SU-DHL-6 (cell line): ENCODE measurements at regions not wholly inside any gene's neighbourhood (a gene's known extent, or its start where the extent isn't known, plus 50 kb on each side); places are given as distances from the start of the nearest gene placed in this dataset.

Source experiments
- H2AFZ ChIP-seq: fragments of 200-600 bp; sonication (generic); 2 replicates; pipeline ENCODE4 v1.6.1; 2014; ENCODE audit warnings: low read depth, mild to moderate bottlenecking, moderate library complexity, mixed read lengths, antibody characterized with exemption, low read length; ENCODE audit not compliant: severe bottlenecking
- H3F3A ChIP-seq: fragments of 200-600 bp; shearing (Covaris generic); 2 replicates; pipeline ENCODE4 v1.6.0; 2016; ENCODE audit warnings: antibody characterized with exemption, mild to moderate bottlenecking; ENCODE audit not compliant: insufficient read depth
- H3K27ac ChIP-seq: fragments of 200-600 bp; sonication (generic); 2 replicates; pipeline ENCODE4 v1.5.1; 2016; ENCODE audit warnings: low read depth, mild to moderate bottlenecking, low read length, moderate library complexity, mixed read lengths
- H3K27me3 ChIP-seq: fragments of 200-600 bp; sonication (generic), shearing (Covaris generic); 2 replicates; pipeline ENCODE4 v1.6.0; 2014; ENCODE audit warnings: mild to moderate bottlenecking, low read length
- H3K36me3 ChIP-seq: fragments of 200-600 bp; sonication (generic); 2 replicates; pipeline ENCODE4 v1.6.1; 2014; ENCODE audit warnings: mild to moderate bottlenecking, low read length, mixed read lengths
- H3K4me2 ChIP-seq: fragments of 300-600, 200-600 bp; shearing (Covaris generic), sonication (generic); 2 replicates; pipeline ENCODE4 v1.6.0; 2014; ENCODE audit warnings: low read length, low read depth, mild to moderate bottlenecking; ENCODE audit not compliant: poor library complexity, severe bottlenecking
- H3K4me3 ChIP-seq: fragments of 200-600 bp; sonication (generic); 2 replicates; pipeline ENCODE4 v1.5.1; 2014; ENCODE audit warnings: antibody characterized with exemption, low read length, mild to moderate bottlenecking, mixed read lengths; ENCODE audit not compliant: insufficient read depth, poor library complexity, severe bottlenecking
- H3K79me2 ChIP-seq: fragments of 200-600 bp; sonication (generic); 2 replicates; pipeline ENCODE4 v1.6.1; 2014; ENCODE audit warnings: mild to moderate bottlenecking, low read length, moderate library complexity; ENCODE audit not compliant: insufficient read depth
- H3K9ac ChIP-seq: fragments of 200-600 bp; sonication (generic); 2 replicates; pipeline ENCODE4 v1.7.0; 2014; ENCODE audit warnings: mild to moderate bottlenecking, low read length
- H3K9me2 ChIP-seq: fragments of 200-600 bp; sonication (generic); replicated peaks from 2 replicates; pipeline ENCODE4 v1.6.1; 2014; ENCODE audit warnings: low read length; ENCODE audit not compliant: insufficient read depth
- H3K9me3 ChIP-seq: fragments of 200-600 bp; sonication (generic); 2 replicates; pipeline ENCODE4 v1.6.1; 2014; ENCODE audit warnings: low read length, mixed read lengths; ENCODE audit not compliant: insufficient read depth
- H4K20me1 ChIP-seq: fragments of 200-600 bp; sonication (generic); 2 replicates; pipeline ENCODE4 v1.6.1; 2014; ENCODE audit warnings: low read depth, mild to moderate bottlenecking, antibody characterized with exemption, low read length, moderate library complexity, mixed read lengths
- EZH2phosphoT487 ChIP-seq: fragments of 200-600 bp; sonication (generic), shearing (Covaris generic); conservative IDR thresholded peaks from 2 replicates; pipeline ENCODE4 v1.6.1; 2018; ENCODE audit warnings: mild to moderate bottlenecking, antibody characterized with exemption, low read length, moderate library complexity, mixed read lengths
- TF ChIP-seq, protein P1 (sequence below): fragments of 200-600 bp; sonication (generic); IDR thresholded peaks from one replicate; pipeline ENCODE4 v1.5.1; 2017; ENCODE audit warnings: antibody characterized with exemption, mild to moderate bottlenecking, low read length, moderate library complexity; ENCODE audit not compliant: insufficient read depth, poor library complexity, severe bottlenecking

GRCh38 chr14:84783511-84783910, 746.4 kb upstream of the FLRT2 start:
- H3K9ac ChIP-seq = no peak overlapping the region
- H3F3A ChIP-seq = no peaks in the 10 kb centered on the region
- H3K9me2 ChIP-seq = no peaks in the 10 kb centered on the region
- TF ChIP-seq, protein P1, sequence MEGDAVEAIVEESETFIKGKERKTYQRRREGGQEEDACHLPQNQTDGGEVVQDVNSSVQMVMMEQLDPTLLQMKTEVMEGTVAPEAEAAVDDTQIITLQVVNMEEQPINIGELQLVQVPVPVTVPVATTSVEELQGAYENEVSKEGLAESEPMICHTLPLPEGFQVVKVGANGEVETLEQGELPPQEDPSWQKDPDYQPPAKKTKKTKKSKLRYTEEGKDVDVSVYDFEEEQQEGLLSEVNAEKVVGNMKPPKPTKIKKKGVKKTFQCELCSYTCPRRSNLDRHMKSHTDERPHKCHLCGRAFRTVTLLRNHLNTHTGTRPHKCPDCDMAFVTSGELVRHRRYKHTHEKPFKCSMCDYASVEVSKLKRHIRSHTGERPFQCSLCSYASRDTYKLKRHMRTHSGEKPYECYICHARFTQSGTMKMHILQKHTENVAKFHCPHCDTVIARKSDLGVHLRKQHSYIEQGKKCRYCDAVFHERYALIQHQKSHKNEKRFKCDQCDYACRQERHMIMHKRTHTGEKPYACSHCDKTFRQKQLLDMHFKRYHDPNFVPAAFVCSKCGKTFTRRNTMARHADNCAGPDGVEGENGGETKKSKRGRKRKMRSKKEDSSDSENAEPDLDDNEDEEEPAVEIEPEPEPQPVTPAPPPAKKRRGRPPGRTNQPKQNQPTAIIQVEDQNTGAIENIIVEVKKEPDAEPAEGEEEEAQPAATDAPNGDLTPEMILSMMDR = no peak
- TF ChIP-seq EZH2phosphoT487 = no peak
- no peak overlapping the region for H3K4me2 ChIP-seq
- H3K27me3 ChIP-seq = no peaks in the 10 kb centered on the region
- H3K27ac ChIP-seq = no peak overlapping the region
- H3K4me3 ChIP-seq = no peak overlapping the region
- no peak overlapping the region for H2AFZ ChIP-seq
- no peaks in the 10 kb centered on the region for H3K9me3 ChIP-seq
- H3K79me2 ChIP-seq = no peaks in the 10 kb centered on the region
- H4K20me1 ChIP-seq = no peaks in the 10 kb centered on the region
- H3K36me3 ChIP-seq = no peaks in the 10 kb centered on the region

GRCh38 chr14:84785996-84786395, 743.9 kb upstream of the FLRT2 start:
- Histone ChIP-seq H3K36me3 (no peaks in the 10 kb centered on the region), H3K27me3 (no peaks in the 10 kb centered on the region), H3K4me2 (no peak overlapping the region), H3K9ac (no peak overlapping the region), H3K27ac (no peak overlapping the region), H3K9me3 (no peaks in the 10 kb centered on the region), H3K79me2 (no peaks in the 10 kb centered on the region), H3K4me3 (no peak overlapping the region), H2AFZ (no peak overlapping the region), H3F3A (no peaks in the 10 kb centered on the region), H3K9me2 (no peaks in the 10 kb centered on the region), H4K20me1 (no peaks in the 10 kb centered on the region)
- TF ChIP-seq, protein P1 = no peak
- TF ChIP-seq EZH2phosphoT487 = no peak

DNA sequence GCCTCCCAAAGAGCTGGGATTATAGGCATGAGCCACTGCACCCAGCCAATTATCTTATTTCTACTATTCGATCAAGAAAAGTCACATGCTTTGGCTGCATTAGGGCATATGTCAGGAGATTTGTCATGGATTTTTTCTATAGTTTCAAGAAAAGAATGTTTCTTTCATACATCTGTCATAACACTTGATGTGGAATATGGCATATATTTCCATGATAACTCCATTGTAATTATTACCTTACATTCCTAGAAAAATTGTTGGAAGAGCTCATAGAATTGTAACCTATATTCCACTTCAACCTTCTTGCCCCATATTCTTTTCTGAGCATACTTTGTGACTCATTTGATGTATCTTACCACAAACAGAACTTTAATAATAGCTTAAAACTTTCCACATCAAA, 740.9 kb upstream of the FLRT2 start:
- no peak overlapping the region for H3K4me2 ChIP-seq
- TF ChIP-seq EZH2phosphoT487 = no peak
- TF ChIP-seq, protein P1 = no peak
- no peaks in the 10 kb centered on the region for H3K27me3 ChIP-seq
- no peaks in the 10 kb centered on the region for H3F3A ChIP-seq
- H3K79me2 ChIP-seq = no peaks in the 10 kb centered on the region
- no peak overlapping the region for H3K27ac ChIP-seq
- H3K4me3 ChIP-seq = no peak overlapping the region
- no peak overlapping the region for H3K9ac ChIP-seq
- H2AFZ ChIP-seq = no peak overlapping the region
- no peaks in the 10 kb centered on the region for H3K9me3 ChIP-seq
- H3K9me2 ChIP-seq = no peaks in the 10 kb centered on the region
- H4K20me1 ChIP-seq = no peaks in the 10 kb centered on the region
- no peaks in the 10 kb centered on the region for H3K36me3 ChIP-seq

DNA sequence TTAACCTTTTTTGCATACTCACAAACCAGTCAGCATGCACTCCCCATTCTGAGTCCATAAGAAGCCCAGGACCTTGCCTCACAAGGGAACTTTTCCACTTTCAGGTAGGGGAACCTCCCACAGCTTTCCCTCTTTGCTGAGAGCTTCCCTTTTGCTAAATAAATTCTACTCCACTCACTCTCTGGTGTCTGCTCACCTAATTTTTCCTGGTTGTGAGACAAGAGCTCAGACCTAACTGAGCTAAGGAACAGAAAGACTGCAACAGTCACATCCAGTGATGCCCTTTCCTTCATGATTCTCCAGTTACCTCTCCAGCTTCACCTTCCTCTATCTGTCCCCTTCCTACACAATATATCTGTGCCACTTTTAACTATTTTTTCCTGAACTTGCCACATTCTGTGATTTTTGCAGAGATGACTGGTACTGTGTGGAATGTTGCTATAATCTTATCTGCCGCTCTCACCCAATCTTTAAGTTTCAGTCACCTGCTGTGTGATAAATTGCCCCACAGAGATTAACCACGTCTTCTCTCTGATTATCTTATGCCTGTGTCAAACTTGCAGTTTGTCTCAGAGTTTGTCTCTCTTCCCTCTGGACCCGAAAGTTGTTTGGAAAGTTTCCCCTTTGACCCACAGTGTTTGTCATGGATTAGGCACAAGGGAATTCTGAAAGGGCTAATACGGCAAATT, 737.1 kb upstream of the FLRT2 start:
- Histone ChIP-seq H2AFZ (no peak overlapping the region), H3K9me3 (no peaks in the 10 kb centered on the region), H3F3A (no peaks in the 10 kb centered on the region), H3K36me3 (no peaks in the 10 kb centered on the region), H3K9ac (no peak overlapping the region), H3K4me2 (no peak overlapping the region), H3K27ac (no peak overlapping the region), H3K4me3 (no peak overlapping the region), H3K9me2 (no peaks in the 10 kb centered on the region), H4K20me1 (no peaks in the 10 kb centered on the region), H3K27me3 (no peaks in the 10 kb centered on the region), H3K79me2 (no peaks in the 10 kb centered on the region)
- TF ChIP-seq, protein P1 = no peak
- TF ChIP-seq EZH2phosphoT487 = no peak
